Hepatocyte (in vitro differentiated cells): ENCODE measurements at regions not wholly inside any gene's neighbourhood (a gene's known extent, or its start where the extent isn't known, plus 50 kb on each side); places are given as distances from the start of the nearest gene placed in this dataset.

Source experiments
- CTCF ChIP-seq: fragments of 200-600 bp; sonication (generic); IDR thresholded peaks from 2 replicates; pipeline ENCODE4 v1.5.1; 2016; ENCODE audit warnings: antibody characterized with exemption, mild to moderate bottlenecking; ENCODE audit not compliant: poor library complexity
- EZH2 ChIP-seq: fragments of 200-600 bp; sonication (generic); IDR thresholded peaks from 2 replicates; pipeline ENCODE4 v1.6.1; 2016; ENCODE audit warnings: antibody characterized with exemption, mild to moderate bottlenecking, borderline replicate concordance
- EZH2phosphoT487 ChIP-seq: fragments of 200-600 bp; sonication (generic); IDR thresholded peaks from one replicate; pipeline ENCODE4 v1.6.1; 2018; ENCODE audit warnings: antibody characterized with exemption, mild to moderate bottlenecking, low read depth, moderate library complexity; ENCODE audit not compliant: unreplicated experiment, severe bottlenecking

- TF ChIP-seq CTCF: no peak
- TF ChIP-seq EZH2: no peak
- TF ChIP-seq EZH2phosphoT487: no peak
Observed at GRCh38 chr12:67512061-67512460, 136.5 kb upstream of the DYRK2 start.
